ENCODE measurements at regions not wholly inside any gene's neighbourhood (a gene's known extent, or its start where the extent isn't known, plus 50 kb on each side); places are given as distances from the start of the nearest gene placed in this dataset.

DNA sequence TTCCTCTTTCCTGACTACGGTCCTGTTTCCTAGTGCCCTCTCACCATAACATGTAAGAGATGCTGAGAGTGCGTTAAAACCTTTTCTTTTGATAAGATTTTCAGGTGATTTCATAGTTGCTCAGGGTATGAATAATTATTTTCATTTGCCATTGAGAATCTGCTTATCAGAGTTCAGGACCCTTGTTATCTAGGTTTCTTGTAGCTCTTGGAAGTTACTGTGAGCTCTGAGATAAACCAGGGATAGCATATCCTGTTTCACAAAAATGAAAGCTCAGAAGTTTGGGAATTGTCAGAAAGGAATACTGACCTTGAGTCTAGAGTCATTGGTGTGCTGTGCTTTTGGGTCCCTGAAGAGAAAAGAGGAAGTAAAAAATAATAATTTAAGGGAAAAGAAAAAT lies 76.8 kb upstream of the PRKG1 start:
- Histone ChIP-seq H3K9ac (ENCODE audit: low read length) (no peak overlapping the region), H3K9me2 (ENCODE audit: insufficient read depth) (no peaks in the 10 kb centered on the region), H4K20me1 (ENCODE audit: insufficient read depth) (no peaks in the 10 kb centered on the region), H3K27me3 (ENCODE audit: insufficient read depth, low read length) (peaks cover 7% of the 10 kb centered on the region), H3K27ac (ENCODE audit: low read depth, low read length) (no peak overlapping the region), H3K79me2 (ENCODE audit: insufficient read depth, low read length) (no peaks in the 10 kb centered on the region), H3K9me3 (ENCODE audit: control insufficient read depth in 1 of 2, insufficient read depth in 1 of 2, low read depth in 1 of 2, low read length in 2 of 2) (no peaks in the 10 kb centered on the region), H2AFZ (ENCODE audit: low read depth, low read length, poor library complexity, severe bottlenecking) (no peak overlapping the region), H3K4me3 (replicated peaks in 1 of 2; ENCODE audit: low read depth in 1 of 2, low read length in 2 of 2) (no peak overlapping the region), H3K4me1 (ENCODE audit: control insufficient read depth in 1 of 2, insufficient read depth in 2 of 2, low read length in 2 of 2) (peaks cover 0 to 10% of the 10 kb centered on the region in 2 experiments; a peak in 3 of 4 replicates), H3K36me3 (ENCODE audit: control insufficient read depth in 1 of 2, insufficient read depth in 2 of 2, low read length in 2 of 2) (no peaks in the 10 kb centered on the region), H3K4me2 (ENCODE audit: low read length) (no peak overlapping the region)
- DNase-seq (ENCODE audit: low read depth, low spot score) (no peak), ATAC-seq (no peak)
- RAD21 ChIA-PET (ENCODE audit: low non-redundant PET in 1 of 2, low total read pairs in 2 of 2, uncharacterized antibody in 2 of 2, unreplicated experiment in 2 of 2), result no interaction called here
- CTCF ChIA-PET, result no interaction called here
- POLR2A ChIA-PET, result no interaction called here
- BruUV-seq (replicated peaks), result no TSS peak
- TF ChIP-seq EZH2 (IDR thresholded peaks at IDR 0.05), result no peak
- no peak for TF ChIP-seq FOSL1 (IDR thresholded peaks at IDR 0.05; ENCODE audit: low read depth)
- TF ChIP-seq SIN3A (IDR thresholded peaks at IDR 0.05; ENCODE audit: low read depth), result no peak
- TF ChIP-seq, protein P1, sequence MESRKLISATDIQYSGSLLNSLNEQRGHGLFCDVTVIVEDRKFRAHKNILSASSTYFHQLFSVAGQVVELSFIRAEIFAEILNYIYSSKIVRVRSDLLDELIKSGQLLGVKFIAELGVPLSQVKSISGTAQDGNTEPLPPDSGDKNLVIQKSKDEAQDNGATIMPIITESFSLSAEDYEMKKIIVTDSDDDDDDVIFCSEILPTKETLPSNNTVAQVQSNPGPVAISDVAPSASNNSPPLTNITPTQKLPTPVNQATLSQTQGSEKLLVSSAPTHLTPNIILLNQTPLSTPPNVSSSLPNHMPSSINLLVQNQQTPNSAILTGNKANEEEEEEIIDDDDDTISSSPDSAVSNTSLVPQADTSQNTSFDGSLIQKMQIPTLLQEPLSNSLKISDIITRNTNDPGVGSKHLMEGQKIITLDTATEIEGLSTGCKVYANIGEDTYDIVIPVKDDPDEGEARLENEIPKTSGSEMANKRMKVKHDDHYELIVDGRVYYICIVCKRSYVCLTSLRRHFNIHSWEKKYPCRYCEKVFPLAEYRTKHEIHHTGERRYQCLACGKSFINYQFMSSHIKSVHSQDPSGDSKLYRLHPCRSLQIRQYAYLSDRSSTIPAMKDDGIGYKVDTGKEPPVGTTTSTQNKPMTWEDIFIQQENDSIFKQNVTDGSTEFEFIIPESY (IDR thresholded peaks at IDR 0.05; ENCODE audit: extremely low read depth, insufficient replicate concordance, low read length), result no peak
- TF ChIP-seq SP1 (IDR thresholded peaks at IDR 0.05; ENCODE audit: low read depth), result no peak
- no peak for TF ChIP-seq ELF1 (IDR thresholded peaks at IDR 0.05; ENCODE audit: borderline replicate concordance, low read depth)
- no peak for TF ChIP-seq CBX3 (IDR thresholded peaks at IDR 0.05; ENCODE audit: low read depth)
- no peak for TF ChIP-seq EZH2phosphoT487 (IDR thresholded peaks at IDR 0.05; ENCODE audit: borderline replicate concordance)
- TF ChIP-seq, protein P2, sequence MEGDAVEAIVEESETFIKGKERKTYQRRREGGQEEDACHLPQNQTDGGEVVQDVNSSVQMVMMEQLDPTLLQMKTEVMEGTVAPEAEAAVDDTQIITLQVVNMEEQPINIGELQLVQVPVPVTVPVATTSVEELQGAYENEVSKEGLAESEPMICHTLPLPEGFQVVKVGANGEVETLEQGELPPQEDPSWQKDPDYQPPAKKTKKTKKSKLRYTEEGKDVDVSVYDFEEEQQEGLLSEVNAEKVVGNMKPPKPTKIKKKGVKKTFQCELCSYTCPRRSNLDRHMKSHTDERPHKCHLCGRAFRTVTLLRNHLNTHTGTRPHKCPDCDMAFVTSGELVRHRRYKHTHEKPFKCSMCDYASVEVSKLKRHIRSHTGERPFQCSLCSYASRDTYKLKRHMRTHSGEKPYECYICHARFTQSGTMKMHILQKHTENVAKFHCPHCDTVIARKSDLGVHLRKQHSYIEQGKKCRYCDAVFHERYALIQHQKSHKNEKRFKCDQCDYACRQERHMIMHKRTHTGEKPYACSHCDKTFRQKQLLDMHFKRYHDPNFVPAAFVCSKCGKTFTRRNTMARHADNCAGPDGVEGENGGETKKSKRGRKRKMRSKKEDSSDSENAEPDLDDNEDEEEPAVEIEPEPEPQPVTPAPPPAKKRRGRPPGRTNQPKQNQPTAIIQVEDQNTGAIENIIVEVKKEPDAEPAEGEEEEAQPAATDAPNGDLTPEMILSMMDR (IDR thresholded peaks at IDR 0.05 in 2 of 3, conservative IDR thresholded peaks at IDR 0.05 in 1 of 3; ENCODE audit: borderline replicate concordance in 1 of 3, insufficient read depth in 1 of 3, low read depth in 2 of 3, low read length in 2 of 3), result no peak
- no peak for TF ChIP-seq POLR2A (IDR thresholded peaks at IDR 0.05; ENCODE audit: borderline replicate concordance, extremely low read depth, insufficient read depth, insufficient read length)
- TF ChIP-seq TCF7L2 (IDR thresholded peaks at IDR 0.05; ENCODE audit: borderline replicate concordance, extremely low read depth, insufficient read depth, insufficient read length), result no peak
- TF ChIP-seq, protein P3, sequence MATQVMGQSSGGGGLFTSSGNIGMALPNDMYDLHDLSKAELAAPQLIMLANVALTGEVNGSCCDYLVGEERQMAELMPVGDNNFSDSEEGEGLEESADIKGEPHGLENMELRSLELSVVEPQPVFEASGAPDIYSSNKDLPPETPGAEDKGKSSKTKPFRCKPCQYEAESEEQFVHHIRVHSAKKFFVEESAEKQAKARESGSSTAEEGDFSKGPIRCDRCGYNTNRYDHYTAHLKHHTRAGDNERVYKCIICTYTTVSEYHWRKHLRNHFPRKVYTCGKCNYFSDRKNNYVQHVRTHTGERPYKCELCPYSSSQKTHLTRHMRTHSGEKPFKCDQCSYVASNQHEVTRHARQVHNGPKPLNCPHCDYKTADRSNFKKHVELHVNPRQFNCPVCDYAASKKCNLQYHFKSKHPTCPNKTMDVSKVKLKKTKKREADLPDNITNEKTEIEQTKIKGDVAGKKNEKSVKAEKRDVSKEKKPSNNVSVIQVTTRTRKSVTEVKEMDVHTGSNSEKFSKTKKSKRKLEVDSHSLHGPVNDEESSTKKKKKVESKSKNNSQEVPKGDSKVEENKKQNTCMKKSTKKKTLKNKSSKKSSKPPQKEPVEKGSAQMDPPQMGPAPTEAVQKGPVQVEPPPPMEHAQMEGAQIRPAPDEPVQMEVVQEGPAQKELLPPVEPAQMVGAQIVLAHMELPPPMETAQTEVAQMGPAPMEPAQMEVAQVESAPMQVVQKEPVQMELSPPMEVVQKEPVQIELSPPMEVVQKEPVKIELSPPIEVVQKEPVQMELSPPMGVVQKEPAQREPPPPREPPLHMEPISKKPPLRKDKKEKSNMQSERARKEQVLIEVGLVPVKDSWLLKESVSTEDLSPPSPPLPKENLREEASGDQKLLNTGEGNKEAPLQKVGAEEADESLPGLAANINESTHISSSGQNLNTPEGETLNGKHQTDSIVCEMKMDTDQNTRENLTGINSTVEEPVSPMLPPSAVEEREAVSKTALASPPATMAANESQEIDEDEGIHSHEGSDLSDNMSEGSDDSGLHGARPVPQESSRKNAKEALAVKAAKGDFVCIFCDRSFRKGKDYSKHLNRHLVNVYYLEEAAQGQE (IDR thresholded peaks at IDR 0.05; ENCODE audit: low read depth), result no peak
- no peak for TF ChIP-seq EGR1 (IDR thresholded peaks at IDR 0.05; ENCODE audit: low read depth)
- no peak for TF ChIP-seq YY1 (IDR thresholded peaks at IDR 0.05; ENCODE audit: extremely low read depth, insufficient replicate concordance, low read depth, low read length)
- TF ChIP-seq CEBPB (IDR thresholded peaks at IDR 0.05; ENCODE audit: low read depth), result no peak
- TF ChIP-seq SRF (IDR thresholded peaks at IDR 0.05; ENCODE audit: low read depth), result no peak
- intact Hi-C loops (cut with micrococcal nuclease), result no loop called here
